Germinal center (tissue), 1 donor: ENCODE measurements at regions not wholly inside any gene's neighbourhood (a gene's known extent, or its start where the extent isn't known, plus 50 kb on each side); places are given as distances from the start of the nearest gene placed in this dataset.
"Not testable (repeated sequence)": the region's sequence is repeated elsewhere in the genome, so short reads cannot be mapped to it uniquely, and the experiment has no call there.

Experiments used
- DNase-seq: peaks from one replicate; pipeline ENCODE4 v3.0.0; 2012; ENCODE audit warnings: mixed read lengths, low spot score

GRCh38 chr6:21744331-21744730 lies 150.8 kb downstream of the SOX4 start:
- no peak for DNase-seq

GRCh38 chr6:21745543-21746337 lies 152.2 kb downstream of the SOX4 start:
- DNase-seq, result no peak

GRCh38 chr6:21747441-21747840 lies 153.9 kb downstream of the SOX4 start:
- DNase-seq, result no peak

GRCh38 chr6:21748343-21749056 lies 154.9 kb downstream of the SOX4 start:
- no peak for DNase-seq

GRCh38 chr6:21749754-21750153 lies 156.2 kb downstream of the SOX4 start:
- DNase-seq, result no peak

- DNase-seq, result no peak
Measured at GRCh38 chr6:21750575-21750974, 157.0 kb downstream of the SOX4 start.

- no peak for DNase-seq
Measured at GRCh38 chr6:21751608-21752007, 158.1 kb downstream of the SOX4 start.

GRCh38 chr6:21752054-21752811 lies 158.7 kb downstream of the SOX4 start:
- no peak for DNase-seq

- DNase-seq, result no peak
Measured at GRCh38 chr6:21753241-21754108, 159.9 kb downstream of the SOX4 start.

- DNase-seq, result no peak
Measured at GRCh38 chr6:21754891-21755290, 161.3 kb downstream of the SOX4 start.

- no peak for DNase-seq
Measured at GRCh38 chr6:21756487-21756886, 162.9 kb downstream of the SOX4 start.

- not testable (repeated sequence) for DNase-seq
Measured at GRCh38 chr6:21757392-21757791, 163.8 kb downstream of the SOX4 start.

- DNase-seq, result no peak
Measured at GRCh38 chr6:21759721-21760120, 166.2 kb downstream of the SOX4 start.

GRCh38 chr6:21761053-21761730 lies 167.6 kb downstream of the SOX4 start:
- DNase-seq, result not testable (repeated sequence)

GRCh38 chr6:21764989-21765388 lies 171.4 kb downstream of the SOX4 start:
- DNase-seq, result no peak

GRCh38 chr6:21767891-21768648 lies 174.5 kb downstream of the SOX4 start:
- DNase-seq, result no peak

- DNase-seq, result no peak
Measured at GRCh38 chr6:21769405-21769861, 175.9 kb downstream of the SOX4 start.

- no peak for DNase-seq
Measured at GRCh38 chr6:21769968-21770367, 176.4 kb downstream of the SOX4 start.

- DNase-seq, result no peak
Measured at GRCh38 chr6:21771626-21772320, 178.2 kb downstream of the SOX4 start.

- no peak for DNase-seq
Measured at GRCh38 chr6:21772477-21772876, 178.9 kb downstream of the SOX4 start.
